ENCODE measurements at regions not wholly inside any gene's neighbourhood (a gene's known extent, or its start where the extent isn't known, plus 50 kb on each side); places are given as distances from the start of the nearest gene placed in this dataset.

GRCh38 chr20:4081421-4081820, 66.1 kb upstream of the RNF24 start:
- TF ChIP-seq CTCF (conservative IDR thresholded peaks at IDR 0.05 in 1 of 2, IDR thresholded peaks at IDR 0.05 in 1 of 2; ENCODE audit: low read depth in 1 of 2, low read length in 2 of 2) (no peak), EZH2 (IDR thresholded peaks at IDR 0.05; ENCODE audit: low read length, missing control alignments) (no peak)
